H54 (cell line): ENCODE measurements at regions not wholly inside any gene's neighbourhood (a gene's known extent, or its start where the extent isn't known, plus 50 kb on each side); places are given as distances from the start of the nearest gene placed in this dataset.
A peak's percentile ranks its signal among the peaks of the same experiment; 100 is the strongest.

Experiments
- DNase-seq: peaks from one replicate; pipeline ENCODE4 v3.0.0; 2011; ENCODE audit warnings: low spot score, mixed read lengths; ENCODE audit not compliant: insufficient read length
- FAIRE-seq: peaks from 3 replicates; lab custom pipeline; 2011; peaks lifted over from hg19 to GRCh38; lab: Jason Lieb, UNC
- POLR2A ChIP-seq: IDR thresholded peaks from 2 replicates; pipeline ENCODE4 v1.6.1; 2011; ENCODE audit warnings: low read depth, mild to moderate bottlenecking, low read length

- FAIRE-seq = peak; percentile 30
- DNase-seq = no peak
- TF ChIP-seq POLR2A = no peak
Measured at GRCh38 chr13:106003651-106004050, 531.8 kb downstream of the EFNB2 start.

GRCh38 chr13:106001443-106001842 lies 534.0 kb downstream of the EFNB2 start:
- DNase-seq (no peak), FAIRE-seq (no peak)
- TF ChIP-seq POLR2A = no peak

- no peak for DNase-seq
- no peak for FAIRE-seq
- TF ChIP-seq POLR2A = no peak
Measured at GRCh38 chr13:105997581-105998550, 537.6 kb downstream of the EFNB2 start.

GRCh38 chr13:105996391-105997025 lies 539.0 kb downstream of the EFNB2 start:
- FAIRE-seq (peak; percentile 58), DNase-seq (no peak)
- TF ChIP-seq POLR2A = no peak

- FAIRE-seq (no peak), DNase-seq (no peak)
- no peak for TF ChIP-seq POLR2A
Measured at GRCh38 chr13:105994340-105994739, 541.1 kb downstream of the EFNB2 start.

- FAIRE-seq (peak; percentile 95), DNase-seq (no peak)
- TF ChIP-seq POLR2A = no peak
Measured at GRCh38 chr13:105991622-105992277, 543.7 kb downstream of the EFNB2 start.

- TF ChIP-seq POLR2A = no peak
- FAIRE-seq (no peak), DNase-seq (no peak)
Measured at GRCh38 chr13:105991131-105991530, 544.3 kb downstream of the EFNB2 start.

- DNase-seq (no peak), FAIRE-seq (peak; percentile 6)
- no peak for TF ChIP-seq POLR2A
Measured at GRCh38 chr13:105990256-105990958, 545.1 kb downstream of the EFNB2 start.

GRCh38 chr13:105984646-105985045 lies 550.8 kb downstream of the EFNB2 start:
- DNase-seq = no peak
- no peak for FAIRE-seq
- no peak for TF ChIP-seq POLR2A

- no peak for TF ChIP-seq POLR2A
- no peak for DNase-seq
Measured at GRCh38 chr13:105984236-105984635, 551.2 kb downstream of the EFNB2 start.

GRCh38 chr13:105982219-105982930 lies 553.1 kb downstream of the EFNB2 start:
- TF ChIP-seq POLR2A = no peak
- no peak for DNase-seq
- FAIRE-seq = peak; percentile 36

More at GRCh38 chr13:105984236-105984635, 551.2 kb downstream of the EFNB2 start:
- FAIRE-seq = peak; percentile 11

GRCh38 chr13:105979131-105980011 lies 556.1 kb downstream of the EFNB2 start:
- DNase-seq (no peak), FAIRE-seq (no peak)
- TF ChIP-seq POLR2A = no peak
